Middle frontal gyrus (tissue), 1 donor: ENCODE measurements at regions not wholly inside any gene's neighbourhood (a gene's known extent, or its start where the extent isn't known, plus 50 kb on each side); places are given as distances from the start of the nearest gene placed in this dataset.

Source experiments
- DNase-seq: peaks from one replicate; pipeline ENCODE4 v3.0.0-alpha.2; 2015; ENCODE audit warnings: low spot score; ENCODE audit errors: extremely low spot score

- DNase-seq, result no peak
These were observed 272.4 kb upstream of the KCNIP4 start for GRCh38 chr4:22220965-22221364.

GRCh38 chr4:22217480-22217879, 268.9 kb upstream of the KCNIP4 start:
- no peak for DNase-seq

- no peak for DNase-seq
These were observed 267.7 kb upstream of the KCNIP4 start for GRCh38 chr4:22216278-22216677.

- DNase-seq, result no peak
These were observed 266.5 kb upstream of the KCNIP4 start for GRCh38 chr4:22215084-22215483.

- DNase-seq, result no peak
These were observed 255.1 kb upstream of the KCNIP4 start for GRCh38 chr4:22203711-22204011.

- no peak for DNase-seq
These were observed 254.6 kb upstream of the KCNIP4 start for GRCh38 chr4:22202975-22203710.

GRCh38 chr4:22202246-22202974, 253.8 kb upstream of the KCNIP4 start:
- no peak for DNase-seq

GRCh38 chr4:22201256-22201655, 252.7 kb upstream of the KCNIP4 start:
- no peak for DNase-seq

- no peak for DNase-seq
These were observed 248.0 kb upstream of the KCNIP4 start for GRCh38 chr4:22196551-22196950.

GRCh38 chr4:22192084-22192511, 243.5 kb upstream of the KCNIP4 start:
- DNase-seq, result no peak

GRCh38 chr4:22191565-22191964, 243.0 kb upstream of the KCNIP4 start:
- DNase-seq, result no peak

GRCh38 chr4:22190855-22191254, 242.3 kb upstream of the KCNIP4 start:
- no peak for DNase-seq

GRCh38 chr4:22187203-22187820, 238.7 kb upstream of the KCNIP4 start:
- no peak for DNase-seq

- no peak for DNase-seq
These were observed 233.2 kb upstream of the KCNIP4 start for GRCh38 chr4:22181736-22182135.

- DNase-seq, result no peak
These were observed 230.7 kb upstream of the KCNIP4 start for GRCh38 chr4:22179124-22179874.

- DNase-seq, result no peak
These were observed 226.1 kb upstream of the KCNIP4 start for GRCh38 chr4:22174640-22175039.

GRCh38 chr4:22170353-22170752, 221.8 kb upstream of the KCNIP4 start:
- no peak for DNase-seq

GRCh38 chr4:22167201-22167600, 218.6 kb upstream of the KCNIP4 start:
- DNase-seq, result no peak

- DNase-seq, result no peak
These were observed 213.9 kb upstream of the KCNIP4 start for GRCh38 chr4:22162454-22162853.

GRCh38 chr4:22130741-22131140, 182.2 kb upstream of the KCNIP4 start:
- no peak for DNase-seq

GRCh38 chr4:22129454-22130029, 181.0 kb upstream of the KCNIP4 start:
- DNase-seq, result no peak

- DNase-seq, result no peak
These were observed 173.5 kb upstream of the KCNIP4 start for GRCh38 chr4:22122062-22122461.
